GM12878 (cell line): ENCODE measurements at regions not wholly inside any gene's neighbourhood (a gene's known extent, or its start where the extent isn't known, plus 50 kb on each side); places are given as distances from the start of the nearest gene placed in this dataset.

Experiments
- ATAC-seq: fragments of 200-7000 bp; cut with Tn5 transposase; 3 replicates; pipeline ENCODE4 v1.9.1; 2020; ENCODE audit warnings: mild to moderate bottlenecking, moderate library complexity
- BruUV-seq: library from RNA; stranded (reverse); fragments of 400-500 nt; replicated peaks from 2 replicates; lab custom pipeline; 2021; lab: Mats Ljungman, UMichigan
- CTCF ChIA-PET: fragments of 300-600 bp; sonication (Branson Sonifier 250); formaldehyde crosslinking; extraction: SDS; loops from one replicate; lab custom pipeline; 2021; ENCODE audit warnings: inconsistent platforms; lab: Yijun Ruan, JAX
- POLR2A ChIA-PET: fragments of 350-600 bp; formaldehyde crosslinking; extraction: SDS; loops from one replicate; lab custom pipeline; 2021; ENCODE audit warnings: inconsistent platforms; lab: Charles Lee
- RAD21 ChIA-PET: fragments of 300-600 bp; sonication (Branson Sonifier 250); formaldehyde crosslinking; loops from one replicate; lab custom pipeline; 2023; ENCODE audit warnings: antibody characterized with exemption; ENCODE audit not compliant: unreplicated experiment; lab: Charles Lee
- SMC1A ChIA-PET: fragments of 300-600 bp; sonication (Branson Sonifier 250); formaldehyde crosslinking; loops from one replicate; lab custom pipeline; 2023; ENCODE audit not compliant: unreplicated experiment, uncharacterized antibody; lab: Charles Lee
- DNase-seq: peaks from one replicate; pipeline ENCODE4 v3.0.0-alpha.2; 2011; ENCODE audit warnings: low read depth, low spot score
- FAIRE-seq: peaks from 3 replicates; lab custom pipeline; 2011; peaks lifted over from hg19 to GRCh38; lab: Jason Lieb, UNC
- H2AFZ ChIP-seq: 2 replicates; pipeline ENCODE4 v1.6.0; 2011; ENCODE audit warnings: low read depth, low read length, control low read depth; ENCODE audit not compliant: control insufficient read depth
- H3K27ac ChIP-seq: 2 replicates; pipeline ENCODE4 v1.5.1; 2011; ENCODE audit warnings: control low read depth; ENCODE audit not compliant: control insufficient read depth, insufficient read depth
- H3K27me3 ChIP-seq, 2 experiments: replicated peaks in 1 of 2; 2 replicates each; pipeline versions ENCODE4 v1.6.0 to v1.6.1; 2011; ENCODE audit warnings: low read length in 1 of 2; ENCODE audit not compliant: control insufficient read depth in 2 of 2, insufficient read depth in 2 of 2
- H3K36me3 ChIP-seq, 2 experiments: 2 replicates each; pipeline ENCODE4 v1.5.1; 2011; ENCODE audit warnings: low read length in 1 of 2; ENCODE audit not compliant: control insufficient read depth in 2 of 2, insufficient read depth in 2 of 2
- H3K4me1 ChIP-seq: 2 replicates; pipeline ENCODE4 v1.6.1; 2011; ENCODE audit warnings: mild to moderate bottlenecking, low read length, moderate library complexity, mixed read lengths; ENCODE audit not compliant: control insufficient read depth, insufficient read depth
- H3K4me2 ChIP-seq: 2 replicates; pipeline ENCODE4 v1.6.0; 2011; ENCODE audit warnings: control low read depth; ENCODE audit not compliant: control insufficient read depth, insufficient read depth
- H3K4me3 ChIP-seq: fragments of 200-600 bp; sonication (generic); 2 replicates; pipeline ENCODE4 v1.5.1; 2016
- H3K79me2 ChIP-seq: 2 replicates; pipeline ENCODE4 v1.6.0; 2011; ENCODE audit warnings: low read length; ENCODE audit not compliant: control insufficient read depth, insufficient read depth
- H3K9ac ChIP-seq: 2 replicates; pipeline ENCODE4 v1.8.0; 2011; ENCODE audit warnings: low read length, control low read depth, mixed read lengths; ENCODE audit not compliant: control insufficient read depth, insufficient read depth
- H3K9me3 ChIP-seq: replicated peaks from 3 replicates; pipeline ENCODE4 v1.5.1; 2011; ENCODE audit warnings: mild to moderate bottlenecking, low read length; ENCODE audit not compliant: control insufficient read depth, insufficient read depth
- H4K20me1 ChIP-seq: 2 replicates; pipeline ENCODE4 v1.6.0; 2011; ENCODE audit not compliant: control insufficient read depth, insufficient read depth
- ATF2 ChIP-seq: IDR thresholded peaks from 2 replicates; pipeline ENCODE4 v1.6.1; 2012; ENCODE audit warnings: low read length, inconsistent platforms
- E2F4 ChIP-seq: IDR thresholded peaks from 2 replicates; pipeline ENCODE4 v1.6.1; 2012; ENCODE audit warnings: low read depth, low read length, improper control_type of control experiment
- RELB ChIP-seq: fragments of 450-650 bp; IDR thresholded peaks from 2 replicates; pipeline ENCODE4 v1.6.1; 2017; ENCODE audit warnings: low read depth, mild to moderate bottlenecking, moderate library complexity
- ZBTB11 ChIP-seq: fragments of 450-650 bp; formaldehyde crosslinking; IDR thresholded peaks from 2 replicates; pipeline ENCODE4 v1.5.0; 2022; ENCODE audit warnings: mild to moderate bottlenecking, missing genetic modification characterization
- ZNF24 ChIP-seq: fragments of 450-650 bp; IDR thresholded peaks from 2 replicates; pipeline ENCODE4 v1.6.1; 2017; ENCODE audit warnings: antibody characterized with exemption, mild to moderate bottlenecking
- WGBS: methylation state at CpG from one replicate; pipeline ENCODE4 v1.1.6; 2016; ENCODE audit warnings: low lambda C conversion rate; ENCODE audit not compliant: insufficient replicate concordance, insufficient coverage; ENCODE audit errors: missing lambda C conversion rate; 5-methylcytosine and 5-hydroxymethylcytosine counted together
- in situ Hi-C: fragments of 300-500 bp; cut with MboI; formaldehyde crosslinking; loops from 9 replicates; pipeline ENCODE4 v1.14.3; 2018; ENCODE audit warnings: mixed read lengths
- intact Hi-C: fragments of 100-400 bp; cut with micrococcal nuclease; formaldehyde crosslinking; loops from one replicate; pipeline ENCODE4 v1.14.2; 2022; ENCODE audit not compliant: unreplicated experiment

- ChIA-PET RAD21 (no interaction called here), CTCF (interaction anchor here (1.7 kb wide), 1 partner anchor 62 kb away, joined by 4 read pairs; no protein-coding TSS in a partner anchor), SMC1A (interaction anchor here (1.6 kb wide), 1 partner anchor 206 kb away, joined by 4 read pairs; no protein-coding TSS in a partner anchor), POLR2A (no interaction called here)
- Histone ChIP-seq H3K4me3 (no peak overlapping the region), H3K27me3 (no peaks in the 10 kb centered on the region), H2AFZ (no peak overlapping the region), H3K27ac (no peak overlapping the region), H3K4me2 (no peak overlapping the region), H3K36me3 (no peaks in the 10 kb centered on the region), H3K9ac (no peak overlapping the region), H3K9me3 (peaks cover 6% of the 10 kb centered on the region; the same call in 2 of the 3 replicates)
- no peak for DNase-seq
- no peak for FAIRE-seq
- no TSS peak for BruUV-seq
- intact Hi-C loops, result loop anchor here (5.0 kb wide), 1 partner anchor 44 kb away; no protein-coding TSS in a partner anchor
- WGBS, result 84% methylated on average over 7 of the region's 7 CpGs
- in situ Hi-C loops, result no loop called here
- no peak for TF ChIP-seq ZNF24
- TF ChIP-seq, all 136 proteins: peak for 0
- Histone ChIP-seq H3K79me2 (no peaks in the 10 kb centered on the region), H3K4me1 (no peaks in the 10 kb centered on the region), H4K20me1 (no peaks in the 10 kb centered on the region)
- ATAC-seq, result no peak
Observed at GRCh38 chr6:27546522-27546921, 73.6 kb upstream of the ZNF184 start.

GRCh38 chr6:27545271-27546046 is 72.6 kb upstream of the ZNF184 start:
- Histone ChIP-seq H3K4me3 (peak overlapping the region; percentile 75), H2AFZ (peak overlapping the region; percentile 79), H3K4me2 (peak overlapping the region; percentile 56), H3K4me1 (no peaks in the 10 kb centered on the region), H4K20me1 (no peaks in the 10 kb centered on the region), H3K36me3 (no peaks in the 10 kb centered on the region), H3K27ac (peak overlapping the region; percentile 5; the same call in 1 of the 2 replicates), H3K9me3 (peaks cover 6% of the 10 kb centered on the region; the same call in 2 of the 3 replicates), H3K79me2 (no peaks in the 10 kb centered on the region), H3K27me3 (no peaks in the 10 kb centered on the region), H3K9ac (peak overlapping the region; percentile 35; the same call in 1 of the 2 replicates)
- intact Hi-C loops (loop anchor here (5.0 kb wide), 1 partner anchor 43 kb away; no protein-coding TSS in a partner anchor), in situ Hi-C loops (no loop called here)
- ChIA-PET SMC1A (interaction anchor here (0.8 to 1.6 kb wide), 2 partner anchors 42 to 207 kb away, joined by 3 to 4 read pairs; no protein-coding TSS in a partner anchor), CTCF (interaction anchor here (0.9 to 1.7 kb wide), 4 partner anchors 27 to 207 kb away, joined by 3 to 7 read pairs (median 4); partner anchors contain the start of gene ZNF184), RAD21 (interaction anchor here (1.0 to 1.1 kb wide), 2 partner anchors 233 to 253 kb away, joined by 3 read pairs; no protein-coding TSS in a partner anchor), POLR2A (no interaction called here)
- 13% methylated on average over 32 of the region's 32 CpGs for WGBS
- BruUV-seq, result no TSS peak
- peak; percentile 68 for DNase-seq
- peak; percentile 84 for ATAC-seq
- peak; percentile 91 for FAIRE-seq
- TF ChIP-seq E2F4 (no peak), ATF2 (0 out of 2 replicates have a peak, but pooled peaks have one; percentile 33), ZBTB11 (CRISPR knock-in tag) (no peak), RELB (no peak), ZNF24 (peak; percentile 94)
